GOT3 (cell line): ENCODE measurements at regions not wholly inside any gene's neighbourhood (a gene's known extent, or its start where the extent isn't known, plus 50 kb on each side); places are given as distances from the start of the nearest gene placed in this dataset.

Source experiments
- DNase-seq: peaks from one replicate; lab custom pipeline; 2025; ENCODE audit warnings: mixed read lengths; lab: John Stamatoyannopoulos, UW

- no peak for DNase-seq
Observed at GRCh38 chr20:34163307-34163706, 51.3 kb upstream of the EIF2S2 start.

GRCh38 chr20:34164381-34164984 lies 52.4 kb upstream of the EIF2S2 start:
- DNase-seq, result no peak

GRCh38 chr20:34165018-34165619 lies 53.1 kb upstream of the EIF2S2 start:
- DNase-seq, result no peak

- DNase-seq, result no peak
Observed at GRCh38 chr20:34171640-34172039, 59.6 kb upstream of the EIF2S2 start.

- no peak for DNase-seq
Observed at GRCh38 chr20:34172926-34173325, 60.9 kb upstream of the EIF2S2 start.

- DNase-seq, result no peak
Observed at GRCh38 chr20:34175079-34175478, 63.0 kb upstream of the EIF2S2 start.

GRCh38 chr20:34175879-34176278 lies 63.8 kb upstream of the EIF2S2 start:
- DNase-seq, result no peak

GRCh38 chr20:34177052-34177451 lies 64.2 kb upstream of the ASIP start:
- no peak for DNase-seq

- DNase-seq, result no peak
Observed at GRCh38 chr20:34179637-34180360, 61.4 kb upstream of the ASIP start.

- no peak for DNase-seq
Observed at GRCh38 chr20:34180460-34181120, 60.6 kb upstream of the ASIP start.

- no peak for DNase-seq
Observed at GRCh38 chr20:34181484-34181883, 59.7 kb upstream of the ASIP start.

- no peak for DNase-seq
Observed at GRCh38 chr20:34185766-34186620, 55.2 kb upstream of the ASIP start.

GRCh38 chr20:34189572-34190163 lies 51.6 kb upstream of the ASIP start:
- DNase-seq, result no peak

GRCh38 chr20:34190262-34190661 lies 51.0 kb upstream of the ASIP start:
- no peak for DNase-seq

GRCh38 chr20:34190679-34191090 lies 50.5 kb upstream of the ASIP start:
- DNase-seq, result peak; percentile 38
